ENCODE measurements at regions not wholly inside any gene's neighbourhood (a gene's known extent, or its start where the extent isn't known, plus 50 kb on each side); places are given as distances from the start of the nearest gene placed in this dataset.

- TF ChIP-seq SIN3A (IDR thresholded peaks at IDR 0.05; ENCODE audit: borderline replicate concordance, low read depth, low read length) = no peak
These were observed 546.8 kb upstream of the ZNF608 start (continued) for GRCh38 chr5:125293223-125293622.

GRCh38 chr5:125293726-125294125 lies 547.3 kb upstream of the ZNF608 start:
- Histone ChIP-seq H3K27me3 (ENCODE audit: control insufficient read depth in 1 of 2, insufficient read depth in 2 of 2, low read length in 2 of 2) (no peaks in the 10 kb centered on the region), H3K9me3 (ENCODE audit: low read length) (no peaks in the 10 kb centered on the region), H3K4me2 (ENCODE audit: low read depth, low read length) (no peak overlapping the region), H3K79me2 (ENCODE audit: insufficient read depth, low read length) (no peaks in the 10 kb centered on the region), H3K27ac (ENCODE audit: extremely low read length, insufficient read depth, low read length) (no peak overlapping the region), H2AFZ (ENCODE audit: low read length) (no peak overlapping the region), H3K4me3 (replicated peaks in 1 of 3; ENCODE audit: insufficient read depth in 1 of 3, low read depth in 2 of 3, low read length in 3 of 3) (no peak overlapping the region), H3K36me3 (replicated peaks in 1 of 2; ENCODE audit: control insufficient read depth in 1 of 2, insufficient read depth in 2 of 2, low read length in 2 of 2) (no peaks in the 10 kb centered on the region), H3K4me1 (ENCODE audit: insufficient read depth, low read length) (no peaks in the 10 kb centered on the region), H4K20me1 (ENCODE audit: insufficient read depth, low read length) (no peaks in the 10 kb centered on the region), H3K9ac (ENCODE audit: insufficient read depth, low read depth, low read length) (no peak overlapping the region)
- intact Hi-C loops (cut with micrococcal nuclease; ENCODE audit: unreplicated experiment) (no loop called here), in situ Hi-C loops (cut with HindIII; ENCODE audit: extremely low pct_ligation_motif_present, low pct_unique_long_range_greater_than_20kb) (no loop called here)
- ChIA-PET POLR2A (no interaction called here), CTCF (ENCODE audit: low intra/inter-chr PET ratio, low total read pairs) (no interaction called here)
- FAIRE-seq = no peak
- no peak for DNase-seq (ENCODE audit: low spot score)
- WGBS (ENCODE audit: low lambda C conversion rate) = 13% methylated on average over 4 of the region's 4 CpGs
- TF ChIP-seq EED (CRISPR knock-in tag; IDR thresholded peaks at IDR 0.05) (no peak), TP53 (CRISPR knock-in tag; conservative IDR thresholded peaks at IDR 0.05) (no peak), THRA (CRISPR knock-in tag; IDR thresholded peaks at IDR 0.05; ENCODE audit: borderline replicate concordance) (no peak), SRF (IDR thresholded peaks at IDR 0.05; ENCODE audit: low read depth, low read length) (no peak), ZNF10 (CRISPR knock-in tag; IDR thresholded peaks at IDR 0.05; ENCODE audit: borderline replicate concordance, low read depth) (no peak), KDM6A (CRISPR knock-in tag; IDR thresholded peaks at IDR 0.05; ENCODE audit: low read depth) (no peak), HMGA1 (CRISPR knock-in tag; conservative IDR thresholded peaks at IDR 0.05) (no peak), IRF9 (CRISPR knock-in tag; IDR thresholded peaks at IDR 0.05; ENCODE audit: borderline replicate concordance) (no peak), TRAFD1 (CRISPR knock-in tag; IDR thresholded peaks at IDR 0.05; ENCODE audit: borderline replicate concordance) (no peak), ATF7 (IDR thresholded peaks at IDR 0.05) (no peak), ATF7 (CRISPR knock-in tag; IDR thresholded peaks at IDR 0.05) (no peak), ZNF451 (CRISPR knock-in tag; IDR thresholded peaks at IDR 0.05) (no peak), ZUFSP (CRISPR knock-in tag; IDR thresholded peaks at IDR 0.05; ENCODE audit: borderline replicate concordance) (no peak), ZNF737 (CRISPR knock-in tag; IDR thresholded peaks at IDR 0.05; ENCODE audit: borderline replicate concordance) (no peak), HDAC1 (CRISPR knock-in tag; IDR thresholded peaks at IDR 0.05) (no peak)
- BruUV-seq (replicated peaks) = no TSS peak
- no peak for ATAC-seq

All from HepG2 (cell line).